Activated CD4-positive, alpha-beta T cell treated with anti-CD3 and anti-CD28 coated beads, Interleukin-2, amount 50 U/mL, for 1 hour (primary cell): ENCODE measurements at regions not wholly inside any gene's neighbourhood (a gene's known extent, or its start where the extent isn't known, plus 50 kb on each side); places are given as distances from the start of the nearest gene placed in this dataset.

Source experiments
- DNase-seq: peaks from one replicate; pipeline ENCODE4 v3.0.0-alpha.2; 2020

- DNase-seq, result no peak
Observed at GRCh38 chr1:23614032-23614660, 54.8 kb upstream of the ID3 start.

GRCh38 chr1:23613191-23614031 is 54.1 kb upstream of the ID3 start:
- DNase-seq, result no peak

GRCh38 chr1:23611601-23612327 is 52.5 kb upstream of the ID3 start:
- DNase-seq, result peak; percentile 34

- no peak for DNase-seq
Observed at GRCh38 chr1:23610677-23611076, 51.4 kb upstream of the ID3 start.

GRCh38 chr1:23609971-23610370 is 50.7 kb upstream of the ID3 start:
- DNase-seq, result no peak
